ENCODE measurements at regions not wholly inside any gene's neighbourhood (a gene's known extent, or its start where the extent isn't known, plus 50 kb on each side); places are given as distances from the start of the nearest gene placed in this dataset.

DNA sequence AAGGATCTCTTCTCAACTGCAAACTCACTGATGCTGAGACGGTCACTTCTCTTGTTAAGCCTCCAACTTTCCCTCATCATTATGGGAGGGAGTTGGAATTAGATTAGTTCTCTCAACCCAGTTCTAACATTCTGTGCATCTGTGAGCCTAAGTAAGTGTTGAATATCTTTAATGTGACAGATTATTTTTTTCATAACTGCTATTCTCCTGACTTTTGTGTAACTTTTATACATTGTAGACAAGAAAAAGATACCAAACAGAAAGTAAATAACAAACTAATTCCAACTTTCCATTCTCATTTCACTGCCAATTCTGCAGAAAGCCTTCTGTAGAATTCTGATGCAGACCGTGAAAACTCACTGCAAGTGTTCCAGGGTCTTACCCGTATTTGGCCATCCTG, 813.5 kb downstream of the TLE4 start:
- no peak for FAIRE-seq
- no peaks in the 10 kb centered on the region for H3K9me1 ChIP-seq (replicated peaks; ENCODE audit: control insufficient read depth, extremely low read depth, insufficient read depth, low read length)

DNA sequence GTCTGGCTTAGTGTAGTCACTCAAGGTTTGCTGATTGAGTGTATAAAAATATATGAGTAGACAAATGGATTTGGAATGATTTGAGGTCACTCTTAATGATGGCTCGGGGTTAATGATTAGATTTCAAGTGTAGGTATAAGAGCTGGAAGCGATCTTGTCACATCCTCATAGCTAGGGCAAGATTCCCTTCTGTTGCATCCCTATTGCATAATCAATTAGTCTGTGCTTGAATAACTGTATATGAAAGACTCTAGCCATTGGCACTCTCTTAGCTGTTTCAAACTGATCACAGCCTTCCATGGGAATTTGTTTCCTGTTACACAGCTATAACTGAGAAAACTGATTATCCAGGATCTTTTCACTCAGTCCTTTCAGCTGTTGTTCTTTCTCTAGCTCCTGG, 811.6 kb downstream of the TLE4 start:
- Histone ChIP-seq H3K27ac (ENCODE audit: insufficient read depth, low read depth, low read length) (no peak overlapping the region), H3K4me2 (ENCODE audit: insufficient read depth, low read length) (no peak overlapping the region), H3K9ac (replicated peaks; ENCODE audit: extremely low read depth, insufficient read depth, low read length) (no peak overlapping the region), H2AFZ (ENCODE audit: low read depth, low read length) (no peak overlapping the region), H3K79me2 (ENCODE audit: control insufficient read depth, insufficient read depth, low read length) (no peaks in the 10 kb centered on the region), H3K9me1 (replicated peaks; ENCODE audit: control insufficient read depth, extremely low read depth, insufficient read depth, low read length) (no peaks in the 10 kb centered on the region), H3K36me3 (ENCODE audit: control insufficient read depth in 2 of 2, extremely low read depth in 1 of 2, insufficient read depth in 2 of 2, low read length in 2 of 2) (no peaks in the 10 kb centered on the region), H3K9me3 (replicated peaks; ENCODE audit: control insufficient read depth, insufficient read depth, low read length) (no peaks in the 10 kb centered on the region), H3K4me3 (replicated peaks in 1 of 3; ENCODE audit: insufficient read depth in 1 of 3, low read depth in 1 of 3, low read length in 3 of 3) (no peak overlapping the region), H3K4me1 (ENCODE audit: control insufficient read depth, extremely low read depth, insufficient read depth, low read length) (no peaks in the 10 kb centered on the region), H4K20me1 (replicated peaks; ENCODE audit: control insufficient read depth, extremely low read depth, insufficient read depth, low read length) (no peaks in the 10 kb centered on the region), H3K27me3 (ENCODE audit: control insufficient read depth in 2 of 2, insufficient read depth in 2 of 2, low read length in 2 of 2) (no peaks in the 10 kb centered on the region)
- intact Hi-C loops (cut with micrococcal nuclease) (no loop called here), dilution Hi-C loops (cut with MboI; ENCODE audit: extremely low pct_ligation_motif_present, low sequenced_read_pairs) (no loop called here)
- POLR2A ChIA-PET, result no interaction called here
- DNase-seq (ENCODE audit: low read depth, low spot score), result no peak
- no peak for FAIRE-seq
- TF ChIP-seq POLR2A (IDR thresholded peaks at IDR 0.05; ENCODE audit: low read depth, low read length), result no peak
- no peak for TF ChIP-seq JUN (IDR thresholded peaks at IDR 0.05; ENCODE audit: borderline replicate concordance, insufficient read depth, insufficient read length, low read depth)
- no peak for TF ChIP-seq CTCF (IDR thresholded peaks at IDR 0.05; ENCODE audit: extremely low read depth in 1 of 2, insufficient read depth in 1 of 2, low read depth in 1 of 2, low read length in 2 of 2)
- TF ChIP-seq FOS (IDR thresholded peaks at IDR 0.05; ENCODE audit: borderline replicate concordance, insufficient read depth, low read length), result no peak
- TF ChIP-seq GATA2 (IDR thresholded peaks at IDR 0.05; ENCODE audit: insufficient read depth, insufficient read length, low read depth, low read length), result no peak
- TF ChIP-seq POLR2AphosphoS5 (IDR thresholded peaks at IDR 0.05; ENCODE audit: insufficient read depth, low read depth, low read length), result no peak
- TF ChIP-seq EZH2 (IDR thresholded peaks at IDR 0.05; ENCODE audit: borderline replicate concordance, low read depth, low read length, severe bottlenecking), result no peak
- CTCF ChIA-PET, result no interaction called here
- no TSS peak for BruUV-seq (replicated peaks)

More for the DNA sequence above, 813.5 kb downstream of the TLE4 start:
- Histone ChIP-seq H3K4me3 (replicated peaks in 1 of 3; ENCODE audit: insufficient read depth in 1 of 3, low read depth in 1 of 3, low read length in 3 of 3) (no peak overlapping the region), H3K9ac (replicated peaks; ENCODE audit: extremely low read depth, insufficient read depth, low read length) (no peak overlapping the region), H3K27me3 (ENCODE audit: control insufficient read depth in 2 of 2, insufficient read depth in 2 of 2, low read length in 2 of 2) (no peaks in the 10 kb centered on the region), H3K4me2 (ENCODE audit: insufficient read depth, low read length) (no peak overlapping the region), H3K9me3 (replicated peaks; ENCODE audit: control insufficient read depth, insufficient read depth, low read length) (no peaks in the 10 kb centered on the region), H3K36me3 (ENCODE audit: control insufficient read depth in 2 of 2, extremely low read depth in 1 of 2, insufficient read depth in 2 of 2, low read length in 2 of 2) (no peaks in the 10 kb centered on the region), H2AFZ (ENCODE audit: low read depth, low read length) (no peak overlapping the region), H3K4me1 (ENCODE audit: control insufficient read depth, extremely low read depth, insufficient read depth, low read length) (no peaks in the 10 kb centered on the region), H3K27ac (ENCODE audit: insufficient read depth, low read depth, low read length) (no peak overlapping the region), H3K79me2 (ENCODE audit: control insufficient read depth, insufficient read depth, low read length) (no peaks in the 10 kb centered on the region), H4K20me1 (replicated peaks; ENCODE audit: control insufficient read depth, extremely low read depth, insufficient read depth, low read length) (no peaks in the 10 kb centered on the region)
- no peak for DNase-seq (ENCODE audit: low read depth, low spot score)
- POLR2A ChIA-PET, result no interaction called here
- no TSS peak for BruUV-seq (replicated peaks)
- TF ChIP-seq JUN (IDR thresholded peaks at IDR 0.05; ENCODE audit: borderline replicate concordance, insufficient read depth, insufficient read length, low read depth), result no peak
- dilution Hi-C loops (cut with MboI; ENCODE audit: extremely low pct_ligation_motif_present, low sequenced_read_pairs), result no loop called here
- CTCF ChIA-PET, result no interaction called here
- intact Hi-C loops (cut with micrococcal nuclease), result no loop called here
